IMR-90 (cell line): ENCODE measurements at regions not wholly inside any gene's neighbourhood (a gene's known extent, or its start where the extent isn't known, plus 50 kb on each side); places are given as distances from the start of the nearest gene placed in this dataset.

Experiments used
- ATAC-seq: fragments of 200-7000 bp; cut with Tn5 transposase; 2 replicates; pipeline ENCODE4 v1.9.1; 2020; ENCODE audit warnings: low read depth, mild to moderate bottlenecking, moderate library complexity
- BruUV-seq: library from RNA; stranded (reverse); fragments of 400-500 nt; replicated peaks from 2 replicates; lab custom pipeline; 2021; lab: Mats Ljungman, UMichigan
- CTCF ChIA-PET: fragments of 300-600 bp; formaldehyde crosslinking; extraction: SDS; loops from one replicate; lab custom pipeline; 2021; ENCODE audit warnings: antibody characterized with exemption; lab: Yijun Ruan, JAX
- POLR2A ChIA-PET: fragments of 300-600 bp; sonication (Branson Sonifier 250); formaldehyde crosslinking; loops from one replicate; lab custom pipeline; 2022; ENCODE audit warnings: antibody characterized with exemption; ENCODE audit not compliant: unreplicated experiment; lab: Charles Lee
- DNase-seq: peaks from one replicate; pipeline ENCODE4 v3.0.0; 2013
- H2AFZ ChIP-seq: replicated peaks from 2 replicates; pipeline ENCODE3; 2013; ENCODE audit warnings: low read length, mild to moderate bottlenecking; ENCODE audit not compliant: poor library complexity
- H2AK5ac ChIP-seq: 2 replicates; pipeline ENCODE4 v1.6.1; 2013; ENCODE audit warnings: low read depth, low read length, inconsistent platforms
- H2AK9ac ChIP-seq: replicated peaks from 2 replicates; pipeline ENCODE3; 2013; ENCODE audit warnings: mild to moderate bottlenecking, low read depth, low read length, moderate library complexity; ENCODE audit not compliant: poor library complexity
- H2BK120ac ChIP-seq: 2 replicates; pipeline ENCODE4 v1.6.1; 2013; ENCODE audit warnings: low read depth, low read length, inconsistent platforms
- H2BK15ac ChIP-seq: 3 replicates; pipeline ENCODE4 v1.6.1; 2013; ENCODE audit warnings: low read depth, low read length, inconsistent platforms
- H2BK20ac ChIP-seq: 2 replicates; pipeline ENCODE4 v1.6.1; 2013; ENCODE audit warnings: low read depth, mild to moderate bottlenecking, inconsistent platforms, low read length, moderate library complexity
- H2BK5ac ChIP-seq: 2 replicates; pipeline ENCODE4 v1.6.1; 2013; ENCODE audit warnings: mild to moderate bottlenecking, low read depth, low read length, inconsistent platforms; ENCODE audit not compliant: poor library complexity, severe bottlenecking
- H3K14ac ChIP-seq: replicated peaks from 2 replicates; pipeline ENCODE4 v1.6.1; 2013; ENCODE audit warnings: low read depth, low read length, inconsistent platforms
- H3K18ac ChIP-seq: 2 replicates; pipeline ENCODE4 v1.6.1; 2013; ENCODE audit warnings: low read depth, low read length, control low read depth
- H3K23ac ChIP-seq: 2 replicates; pipeline ENCODE4 v1.6.1; 2013; ENCODE audit warnings: low read depth, low read length, inconsistent platforms
- H3K27ac ChIP-seq: 2 replicates; pipeline ENCODE4 v1.5.1; 2013; ENCODE audit warnings: mild to moderate bottlenecking, control low read depth, low read length; ENCODE audit not compliant: insufficient read depth
- H3K27me3 ChIP-seq: 2 replicates; pipeline ENCODE4 v1.6.1; 2013; ENCODE audit warnings: low read length; ENCODE audit not compliant: control insufficient read depth, insufficient read depth
- H3K36me3 ChIP-seq: 2 replicates; pipeline ENCODE4 v1.6.1; 2013; ENCODE audit warnings: low read length, mixed read lengths; ENCODE audit not compliant: control insufficient read depth, insufficient read depth
- H3K4ac ChIP-seq: 2 replicates; pipeline ENCODE4 v1.6.1; 2013; ENCODE audit warnings: low read depth, low read length, inconsistent platforms
- H3K4me1 ChIP-seq: 2 replicates; pipeline ENCODE4 v1.6.1; 2013; ENCODE audit warnings: low read length, mixed read lengths; ENCODE audit not compliant: control insufficient read depth, insufficient read depth
- H3K4me2 ChIP-seq: 2 replicates; pipeline ENCODE4 v1.6.1; 2013; ENCODE audit warnings: low read depth, mild to moderate bottlenecking, control low read depth, low read length, moderate library complexity
- H3K4me3 ChIP-seq: 2 replicates; pipeline ENCODE4 v1.5.1; 2013; ENCODE audit warnings: low read depth, mild to moderate bottlenecking, control low read depth, low read length, moderate library complexity; ENCODE audit not compliant: insufficient read depth
- H3K56ac ChIP-seq: 2 replicates; pipeline ENCODE4 v1.6.1; 2013; ENCODE audit warnings: low read length, inconsistent platforms; ENCODE audit not compliant: insufficient read depth; ENCODE audit errors: extremely low read depth
- H3K79me1 ChIP-seq, 2 experiments: 2 replicates each; pipeline ENCODE4 v1.6.1; 2013; ENCODE audit warnings: low read length in 2 of 2, inconsistent platforms in 1 of 2, low read depth in 1 of 2
- H3K9ac ChIP-seq: 2 replicates; pipeline ENCODE4 v1.6.1; 2013; ENCODE audit warnings: low read depth, low read length, control low read depth
- H3K9me1 ChIP-seq: 2 replicates; pipeline ENCODE4 v1.6.1; 2013; ENCODE audit warnings: low read length, inconsistent platforms; ENCODE audit not compliant: insufficient read depth
- H3K9me3 ChIP-seq: 2 replicates; pipeline ENCODE4 v1.6.1; 2013; ENCODE audit warnings: low read length; ENCODE audit not compliant: control insufficient read depth, insufficient read depth
- H4K20me1 ChIP-seq: 2 replicates; pipeline ENCODE4 v1.6.1; 2013; ENCODE audit warnings: low read length, inconsistent platforms; ENCODE audit not compliant: insufficient read depth
- H4K5ac ChIP-seq: 2 replicates; pipeline ENCODE4 v1.6.1; 2013; ENCODE audit warnings: mild to moderate bottlenecking, low read depth, low read length, control low read depth
- H4K8ac ChIP-seq, 2 experiments: 2 replicates each; pipeline ENCODE4 v1.6.1; 2013; ENCODE audit warnings: low read depth in 2 of 2, low read length in 2 of 2, control low read depth in 1 of 2, inconsistent platforms in 1 of 2
- H4K91ac ChIP-seq: 2 replicates; pipeline ENCODE4 v1.6.1; 2013; ENCODE audit warnings: low read depth, low read length, inconsistent platforms; ENCODE audit not compliant: insufficient read depth
- FOS ChIP-seq: fragments of 150-350 bp; IDR thresholded peaks from 2 replicates; pipeline ENCODE4 v1.6.1; 2016; ENCODE audit warnings: low read depth, low read length
- RCOR1 ChIP-seq: IDR thresholded peaks from 2 replicates; pipeline ENCODE4 v1.6.1; 2012; ENCODE audit warnings: mild to moderate bottlenecking, low read length, improper control_type of control experiment; ENCODE audit not compliant: insufficient replicate concordance
- SMC3 ChIP-seq: fragments of 150-350 bp; IDR thresholded peaks from 2 replicates; pipeline ENCODE4 v1.6.1; 2016; ENCODE audit warnings: low read depth, mild to moderate bottlenecking, antibody characterized with exemption, low read length, moderate library complexity
- WGBS, 2 experiments: methylation state at CpG; one replicate each; pipeline versions ENCODE4 v1.1.5 to v1.1.7; 2013; ENCODE audit warnings: missing lambda C conversion rate in 2 of 2; ENCODE audit not compliant: insufficient read length in 1 of 2; ENCODE audit errors: extremely low coverage in 2 of 2; 5-methylcytosine and 5-hydroxymethylcytosine counted together
- dilution Hi-C: fragments of 300-500 bp; cut with HindIII; formaldehyde crosslinking; loops from one replicate; pipeline ENCODE4 v1.14.3; 2018; ENCODE audit warnings: low sequenced_read_pairs; ENCODE audit not compliant: unreplicated experiment
- in situ Hi-C: fragments of 300-500 bp; cut with MboI; formaldehyde crosslinking; loops from 3 replicates; pipeline ENCODE4 v1.14.3; 2019; ENCODE audit warnings: low sequenced_read_pairs, inconsistent platforms, mixed read lengths
- intact Hi-C: fragments of 100-400 bp; cut with micrococcal nuclease; formaldehyde crosslinking; loops from 2 replicates; pipeline ENCODE4 v1.10.0; 2022
- TF ChIP-seq, protein P1 (sequence below): conservative IDR thresholded peaks from 2 replicates; pipeline ENCODE4 v1.5.1; 2012; ENCODE audit warnings: mild to moderate bottlenecking, low read depth, low read length, improper control_type of control experiment
- TF ChIP-seq, protein P2 (sequence below): fragments of 150-350 bp; IDR thresholded peaks from 2 replicates; pipeline ENCODE4 v1.6.1; 2017; ENCODE audit warnings: mild to moderate bottlenecking, antibody characterized with exemption, low read length, low read depth

DNA sequence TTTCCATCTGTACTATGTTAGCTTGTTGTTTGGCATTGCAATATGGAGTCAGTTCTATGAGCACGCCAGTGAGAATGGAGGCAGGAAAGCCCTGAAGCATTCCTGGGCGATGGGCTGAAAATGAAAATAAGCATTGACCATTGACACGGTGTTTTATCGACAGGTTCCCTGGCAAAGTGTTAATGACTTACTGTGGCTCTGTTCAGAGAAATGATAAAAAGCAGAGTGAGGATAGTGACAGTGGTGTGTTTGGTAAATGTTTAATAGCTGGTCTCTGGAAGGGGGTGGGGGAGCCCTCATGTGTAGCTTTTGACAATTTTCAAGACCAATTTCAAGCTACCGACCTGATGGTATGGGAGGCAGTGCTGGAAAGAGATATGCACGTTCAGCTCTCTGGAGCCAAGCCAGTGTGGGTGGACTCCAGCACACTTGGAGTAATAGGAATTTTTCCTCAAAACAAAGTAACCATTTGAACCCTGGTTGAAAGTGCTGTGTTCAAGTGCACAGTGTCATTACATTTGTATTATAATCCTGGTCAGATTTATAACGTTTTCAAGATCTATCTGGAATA lies 341.7 kb upstream of the ROBO2 start:
- Histone ChIP-seq H3K4me3 (no peak overlapping the region), H3K23ac (no peak overlapping the region), H2BK15ac (no peak overlapping the region), H3K14ac (no peak overlapping the region), H3K9me1 (no peaks in the 10 kb centered on the region), H2BK120ac (no peak overlapping the region), H3K9me3 (no peaks in the 10 kb centered on the region), H2BK5ac (no peak overlapping the region), H3K4ac (no peak overlapping the region), H3K4me1 (no peaks in the 10 kb centered on the region), H3K36me3 (no peaks in the 10 kb centered on the region), H4K20me1 (no peaks in the 10 kb centered on the region), H4K5ac (no peak overlapping the region), H3K27me3 (no peaks in the 10 kb centered on the region), H3K79me1 (no peaks in the 10 kb centered on the region), H3K27ac (no peak overlapping the region), H3K18ac (no peak overlapping the region), H2AK9ac (no peak overlapping the region), H4K91ac (no peak overlapping the region), H3K4me2 (no peak overlapping the region), H2AK5ac (no peak overlapping the region), H2BK20ac (no peak overlapping the region), H2AFZ (no peak overlapping the region), H3K9ac (no peak overlapping the region), H3K56ac (no peak overlapping the region), H4K8ac (no peak overlapping the region)
- in situ Hi-C loops (no loop called here), dilution Hi-C loops (no loop called here), intact Hi-C loops (no loop called here)
- POLR2A ChIA-PET = no interaction called here
- 66% methylated on average over 3 of the region's 7 CpGs; no CpG with 5 or more reads in 1 of the 2 experiments for WGBS, 2 experiments
- ATAC-seq (no peak), DNase-seq (no peak)
- CTCF ChIA-PET = no interaction called here
- TF ChIP-seq RCOR1 = no peak
- TF ChIP-seq, protein P1, sequence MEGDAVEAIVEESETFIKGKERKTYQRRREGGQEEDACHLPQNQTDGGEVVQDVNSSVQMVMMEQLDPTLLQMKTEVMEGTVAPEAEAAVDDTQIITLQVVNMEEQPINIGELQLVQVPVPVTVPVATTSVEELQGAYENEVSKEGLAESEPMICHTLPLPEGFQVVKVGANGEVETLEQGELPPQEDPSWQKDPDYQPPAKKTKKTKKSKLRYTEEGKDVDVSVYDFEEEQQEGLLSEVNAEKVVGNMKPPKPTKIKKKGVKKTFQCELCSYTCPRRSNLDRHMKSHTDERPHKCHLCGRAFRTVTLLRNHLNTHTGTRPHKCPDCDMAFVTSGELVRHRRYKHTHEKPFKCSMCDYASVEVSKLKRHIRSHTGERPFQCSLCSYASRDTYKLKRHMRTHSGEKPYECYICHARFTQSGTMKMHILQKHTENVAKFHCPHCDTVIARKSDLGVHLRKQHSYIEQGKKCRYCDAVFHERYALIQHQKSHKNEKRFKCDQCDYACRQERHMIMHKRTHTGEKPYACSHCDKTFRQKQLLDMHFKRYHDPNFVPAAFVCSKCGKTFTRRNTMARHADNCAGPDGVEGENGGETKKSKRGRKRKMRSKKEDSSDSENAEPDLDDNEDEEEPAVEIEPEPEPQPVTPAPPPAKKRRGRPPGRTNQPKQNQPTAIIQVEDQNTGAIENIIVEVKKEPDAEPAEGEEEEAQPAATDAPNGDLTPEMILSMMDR = no peak
- TF ChIP-seq SMC3 = no peak
- TF ChIP-seq, protein P2, sequence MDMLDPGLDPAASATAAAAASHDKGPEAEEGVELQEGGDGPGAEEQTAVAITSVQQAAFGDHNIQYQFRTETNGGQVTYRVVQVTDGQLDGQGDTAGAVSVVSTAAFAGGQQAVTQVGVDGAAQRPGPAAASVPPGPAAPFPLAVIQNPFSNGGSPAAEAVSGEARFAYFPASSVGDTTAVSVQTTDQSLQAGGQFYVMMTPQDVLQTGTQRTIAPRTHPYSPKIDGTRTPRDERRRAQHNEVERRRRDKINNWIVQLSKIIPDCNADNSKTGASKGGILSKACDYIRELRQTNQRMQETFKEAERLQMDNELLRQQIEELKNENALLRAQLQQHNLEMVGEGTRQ = no peak
- TF ChIP-seq FOS = no peak
- no TSS peak for BruUV-seq
